ENCODE measurements at regions not wholly inside any gene's neighbourhood (a gene's known extent, or its start where the extent isn't known, plus 50 kb on each side); places are given as distances from the start of the nearest gene placed in this dataset.

DNA sequence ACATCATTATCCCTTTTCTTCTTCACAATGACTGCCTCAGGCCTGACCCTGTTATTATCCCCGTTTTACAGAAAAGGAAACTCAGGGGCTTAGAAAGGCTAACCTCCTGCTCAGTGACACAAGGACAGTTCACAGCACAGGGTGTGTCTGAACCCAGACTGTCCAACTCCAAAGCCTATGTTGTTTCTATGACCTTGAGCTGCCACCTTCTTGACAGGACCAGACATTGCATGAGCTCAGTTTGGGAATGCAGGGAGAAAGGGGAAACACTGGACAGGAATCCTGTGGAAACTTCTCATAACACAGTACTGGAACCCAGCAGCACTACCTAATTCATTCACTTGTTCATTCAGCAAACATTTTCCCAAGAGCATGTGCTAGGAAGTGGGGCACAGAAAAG is 472.8 kb downstream of the CDK5RAP2 start:
- no peak for DNase-seq

GRCh38 chr9:120104771-120105170 is 475.2 kb downstream of the CDK5RAP2 start:
- no peak for DNase-seq

- DNase-seq: no peak
These were observed 479.4 kb downstream of the CDK5RAP2 start for GRCh38 chr9:120100595-120100994.

GRCh38 chr9:120099065-120099464 is 480.9 kb downstream of the CDK5RAP2 start:
- no peak for DNase-seq

DNA sequence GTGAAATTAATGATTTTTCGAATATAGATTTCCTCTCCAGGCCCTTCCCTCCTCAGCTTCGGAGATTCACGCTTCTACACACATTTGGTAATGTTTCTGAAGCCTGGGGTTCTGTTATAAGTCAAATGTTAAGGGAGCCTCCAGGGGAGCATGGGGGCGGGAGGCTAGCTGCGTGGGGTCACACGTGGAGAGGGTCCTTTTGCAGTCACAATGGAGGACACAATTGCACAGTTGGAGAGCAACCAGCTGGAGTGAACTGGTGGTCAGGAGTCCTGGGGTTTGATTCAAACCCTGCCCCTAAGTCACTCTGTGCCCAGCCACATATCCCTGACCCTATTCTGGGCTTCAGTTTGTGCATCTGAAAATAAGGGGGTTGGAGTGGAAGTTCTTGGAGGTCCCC is 481.4 kb downstream of the CDK5RAP2 start:
- DNase-seq: no peak

DNA sequence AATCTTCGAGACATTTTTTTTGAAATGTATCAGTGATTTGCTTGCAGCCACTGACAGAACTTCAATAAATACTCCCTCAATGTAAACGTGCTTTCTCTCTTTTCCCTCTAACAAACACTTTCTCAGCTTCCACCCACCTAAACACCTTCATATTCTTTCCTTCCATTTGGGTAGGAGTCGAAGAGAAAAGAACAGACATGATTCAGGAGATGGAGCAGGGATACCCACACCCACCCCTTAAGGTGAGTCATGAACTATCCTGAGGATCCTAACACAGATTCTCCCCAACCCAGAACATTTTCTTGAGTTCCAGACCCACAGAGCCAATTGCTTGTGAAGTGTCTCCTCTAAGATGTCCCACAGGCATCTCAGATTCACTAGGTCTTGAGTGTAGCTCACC is 488.8 kb downstream of the CDK5RAP2 start:
- no peak for DNase-seq

DNA sequence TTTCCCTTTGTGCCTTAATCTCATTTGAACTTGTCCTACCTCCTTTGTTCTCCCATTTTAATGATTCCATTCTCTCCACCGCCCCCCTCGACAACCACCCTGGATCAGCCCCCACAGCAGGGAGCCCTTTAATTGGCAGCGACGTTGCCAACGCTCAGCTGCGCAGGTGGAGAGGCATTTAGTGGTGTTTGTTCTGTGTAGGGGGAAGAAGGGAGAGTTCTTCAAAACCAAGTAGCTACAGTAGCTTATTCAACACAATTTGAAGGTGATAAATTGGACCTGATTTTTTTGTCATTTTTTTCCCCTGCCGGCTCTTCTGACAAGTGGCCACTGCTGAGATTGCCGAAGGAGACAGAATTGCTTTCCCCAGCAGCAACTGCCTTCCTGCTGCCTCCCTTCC is 499.1 kb downstream of the CDK5RAP2 start:
- no peak for DNase-seq

DNA sequence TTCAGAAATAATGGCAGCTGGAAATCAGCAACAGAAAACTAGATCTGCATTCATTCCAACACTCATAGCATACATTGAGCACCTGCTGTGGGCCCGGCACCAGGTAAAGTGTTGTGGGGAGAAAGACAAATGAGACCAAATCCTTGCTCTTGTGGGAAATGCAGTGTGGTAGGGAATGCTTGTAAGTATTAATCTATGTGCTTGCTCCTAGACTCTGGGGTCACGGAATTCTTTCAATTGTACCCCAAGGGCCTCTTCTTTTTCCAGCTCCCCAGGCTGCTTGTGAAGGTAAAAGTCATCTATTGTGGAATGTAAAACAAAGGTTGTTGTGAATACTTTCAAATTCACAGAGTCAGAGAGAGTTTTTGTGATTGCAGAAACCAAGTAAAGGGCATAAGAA is 501.9 kb downstream of the CDK5RAP2 start:
- no peak for DNase-seq

DNA sequence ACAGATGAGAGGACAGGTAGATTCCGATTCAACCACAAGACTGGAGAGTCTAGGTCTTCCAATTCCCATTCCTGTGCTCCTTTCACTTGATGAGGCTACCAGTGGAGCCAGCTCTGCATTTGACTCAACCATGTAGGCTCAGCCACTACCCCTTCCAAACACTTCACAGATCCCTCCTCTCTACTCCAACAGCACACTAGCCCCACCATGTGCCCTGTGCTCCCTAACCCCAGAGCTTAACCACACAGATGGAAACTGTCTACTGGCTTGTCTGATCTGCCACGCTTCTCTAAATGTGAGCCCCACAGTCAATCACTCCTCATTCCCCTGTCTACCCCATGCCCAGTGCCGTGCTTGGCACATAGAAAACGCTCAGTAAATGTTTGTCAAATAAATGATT is 508.2 kb downstream of the CDK5RAP2 start:
- DNase-seq: no peak

DNA sequence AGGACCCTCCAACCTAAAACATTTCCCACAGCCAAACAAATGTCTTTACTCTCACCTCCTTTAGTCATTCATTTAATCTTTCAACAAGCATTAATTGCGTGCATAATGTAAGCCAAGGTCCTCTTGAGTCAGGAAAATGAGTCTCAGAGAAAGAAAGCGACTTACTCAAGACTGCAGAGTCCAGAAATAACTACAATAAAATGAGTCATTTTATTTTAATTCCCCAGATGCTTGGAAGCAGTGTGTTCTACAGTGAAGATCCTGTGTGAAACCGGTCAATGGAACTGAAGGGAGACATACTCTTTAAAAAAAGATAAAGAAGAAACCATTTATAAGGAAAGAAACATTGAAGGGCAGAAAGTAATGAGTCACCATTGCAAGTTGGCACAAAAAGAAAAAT is 513.7 kb downstream of the CDK5RAP2 start:
- no peak for DNase-seq

DNA sequence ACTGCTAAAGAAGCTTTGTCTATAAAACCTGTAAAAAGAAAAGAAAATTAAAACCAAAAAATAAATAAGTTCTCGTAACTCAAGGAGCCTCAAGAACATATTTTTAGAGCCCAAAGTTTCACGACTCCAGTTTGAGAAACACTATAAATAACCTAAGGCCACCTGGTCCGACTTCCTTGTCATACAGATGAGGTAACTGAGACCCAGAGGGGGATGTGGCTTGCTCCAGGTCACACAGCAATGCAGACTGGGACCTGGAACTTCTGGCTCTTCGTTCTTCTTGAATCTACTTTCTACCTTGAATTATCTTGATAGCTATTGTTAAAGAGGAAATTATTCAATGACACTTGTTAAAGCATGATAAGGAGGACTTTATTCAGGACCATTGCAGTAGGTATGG is 514.8 kb downstream of the CDK5RAP2 start:
- DNase-seq: no peak

DNA sequence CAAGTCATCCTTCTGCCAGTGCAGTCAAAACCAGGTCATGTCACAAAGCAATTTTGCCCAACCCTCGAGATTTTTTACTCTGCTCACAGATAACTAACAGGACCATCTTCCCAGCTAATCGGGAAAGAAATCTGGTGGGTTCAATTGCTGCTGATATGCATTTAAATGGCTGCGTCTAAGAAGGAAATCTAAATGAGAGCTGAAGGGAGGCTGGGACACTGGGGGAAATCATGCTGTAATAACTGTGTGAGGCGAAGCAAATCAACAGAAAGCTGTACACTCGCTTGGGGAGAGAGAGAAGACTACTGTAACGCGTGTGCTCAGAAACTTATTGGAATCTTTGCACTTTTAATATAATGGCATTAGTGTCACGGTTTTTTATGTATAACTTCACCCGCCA is 535.0 kb downstream of the CDK5RAP2 start:
- no peak for DNase-seq

DNA sequence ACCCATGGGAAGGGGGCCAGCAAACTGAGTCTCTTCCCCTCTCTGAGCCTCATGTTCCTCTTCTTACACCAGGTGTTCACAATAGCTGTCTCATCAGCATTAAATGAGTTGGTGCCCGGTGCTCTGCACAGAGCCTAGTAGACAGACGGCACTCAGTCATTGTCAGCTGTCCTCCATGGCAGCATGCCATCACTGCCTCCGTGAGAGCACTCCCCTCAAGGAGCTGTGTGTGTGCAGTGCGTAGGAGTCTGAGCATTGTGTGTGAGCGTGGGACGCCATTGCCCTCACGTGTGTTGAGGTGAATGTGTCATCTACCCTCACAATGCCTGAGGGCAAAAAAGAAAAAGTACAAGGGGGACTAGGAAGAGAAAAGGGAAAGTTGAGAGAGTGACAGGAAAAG is 536.5 kb downstream of the CDK5RAP2 start:
- DNase-seq: no peak

GRCh38 chr9:120040896-120041295 is 539.1 kb downstream of the CDK5RAP2 start:
- no peak for DNase-seq

DNA sequence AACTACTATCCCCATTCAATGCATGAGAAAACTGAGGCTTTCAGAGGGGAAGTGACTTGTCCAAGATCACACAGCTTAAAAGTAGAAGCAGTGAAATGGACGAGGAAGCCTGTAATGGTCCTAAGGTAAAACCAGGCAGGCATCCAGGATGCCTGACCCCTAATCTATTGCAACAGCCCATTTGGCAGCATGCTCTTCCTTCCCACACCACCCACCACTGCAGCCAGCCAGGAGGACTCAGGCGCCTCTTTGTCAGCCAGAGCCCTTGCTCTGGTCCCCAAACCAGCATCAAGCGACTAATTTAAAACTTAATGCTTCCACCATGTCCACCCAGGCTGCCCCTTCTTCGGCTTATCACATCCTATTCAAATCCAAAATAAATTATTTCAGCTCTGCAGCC is 541.6 kb downstream of the CDK5RAP2 start:
- DNase-seq: no peak

DNA sequence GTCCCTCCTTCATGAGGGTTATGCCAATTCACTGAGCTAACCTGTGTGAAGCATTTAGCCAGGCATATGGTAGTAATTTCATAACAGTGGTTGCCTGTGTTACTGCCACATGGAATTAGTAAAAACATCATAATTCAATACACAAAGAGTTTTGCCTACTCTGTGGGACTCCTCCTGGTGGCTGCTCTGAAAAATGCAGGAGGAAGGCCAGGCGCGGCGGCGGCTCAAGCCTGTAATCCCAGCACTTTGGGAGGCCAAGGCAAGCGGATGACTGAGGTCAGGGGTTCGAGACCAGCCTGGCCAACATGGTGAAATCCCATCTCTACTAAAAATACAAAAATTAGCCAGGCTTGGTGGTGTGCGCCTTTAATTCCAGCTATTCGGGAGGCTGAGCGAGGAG is 547.3 kb downstream of the CDK5RAP2 start:
- no peak for DNase-seq

GRCh38 chr9:120030847-120031246 is 549.1 kb downstream of the CDK5RAP2 start:
- no peak for DNase-seq

- no peak for DNase-seq
These were observed 561.4 kb downstream of the CDK5RAP2 start for GRCh38 chr9:120018550-120018949.

- no peak for DNase-seq
These were observed 561.9 kb downstream of the CDK5RAP2 start for GRCh38 chr9:120018037-120018436.

DNA sequence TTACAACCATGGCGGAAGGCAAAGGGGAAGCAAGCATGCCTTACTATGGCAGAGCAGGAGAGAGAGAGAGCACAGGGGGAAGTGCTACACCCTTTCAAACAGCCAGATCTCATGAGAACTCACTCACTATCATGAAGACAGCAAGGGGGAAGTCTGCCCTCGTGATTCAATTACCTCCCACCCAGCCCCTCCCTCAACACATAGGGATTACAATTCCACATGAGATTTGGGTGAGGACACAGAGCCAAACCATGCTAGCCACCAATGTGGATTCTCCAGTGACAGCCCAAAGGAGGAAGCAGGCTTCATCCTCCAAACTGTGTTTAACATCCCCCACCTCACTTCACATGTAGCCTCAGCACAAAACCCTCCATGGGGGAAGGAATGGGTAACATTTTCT is 563.7 kb downstream of the CDK5RAP2 start:
- DNase-seq: no peak

DNA sequence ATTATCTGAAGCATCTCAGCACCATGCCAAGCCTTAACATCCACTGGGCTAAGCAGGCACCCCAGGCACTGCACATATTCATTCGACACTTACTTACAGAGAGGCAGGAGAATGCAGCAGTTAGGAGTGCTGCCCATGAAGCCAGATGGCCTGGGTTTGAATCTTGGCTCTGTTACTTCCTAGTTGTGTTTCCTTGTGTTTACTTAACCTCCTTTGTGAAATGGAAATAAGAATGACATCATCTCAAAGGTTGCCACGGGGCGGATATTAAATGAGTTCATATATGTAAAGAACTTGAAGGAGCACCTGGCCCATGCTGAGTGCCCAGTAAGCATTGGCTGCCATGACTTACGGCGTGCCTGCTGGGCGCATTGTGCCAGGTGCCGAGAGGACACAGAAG is 565.2 kb downstream of the CDK5RAP2 start:
- no peak for DNase-seq

GRCh38 chr9:120009856-120010255 is 570.1 kb downstream of the CDK5RAP2 start:
- DNase-seq: no peak

GRCh38 chr9:120001536-120001935 is 578.4 kb downstream of the CDK5RAP2 start:
- DNase-seq: no peak

DNA sequence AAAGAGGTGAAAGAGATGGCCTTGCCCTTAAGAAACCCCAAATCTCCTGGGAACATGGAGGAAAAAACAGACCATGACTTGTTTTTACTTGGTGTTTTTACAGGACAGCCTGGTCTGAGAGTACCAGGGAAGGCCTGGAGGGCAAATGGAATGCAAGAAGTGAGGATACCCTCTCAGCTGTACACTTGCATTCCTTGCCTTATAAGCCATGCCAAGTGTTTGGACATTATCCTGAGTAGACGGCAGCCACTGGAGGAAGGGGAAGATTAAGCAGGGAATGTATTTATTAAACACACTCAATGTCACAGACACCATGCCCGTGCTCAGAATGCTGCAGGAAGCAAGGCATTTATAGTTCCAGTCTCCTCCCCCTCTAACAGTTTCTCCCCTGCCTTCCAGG is 581.4 kb downstream of the CDK5RAP2 start:
- no peak for DNase-seq

- no peak for DNase-seq
These were observed 588.2 kb downstream of the CDK5RAP2 start for GRCh38 chr9:119991797-119992196.

GRCh38 chr9:119986713-119987112 is 593.3 kb downstream of the CDK5RAP2 start:
- DNase-seq: no peak

Measured in stimulated activated CD4-positive, alpha-beta T cell treated with anti-CD3 and anti-CD28 coated beads, Interleukin-12 subunit alpha, Interleukin-12 subunit beta, amount 100 ng/mL, for 4 hours (primary cell).